Mesendoderm (in vitro differentiated cells): ENCODE measurements at regions not wholly inside any gene's neighbourhood (a gene's known extent, or its start where the extent isn't known, plus 50 kb on each side); places are given as distances from the start of the nearest gene placed in this dataset.

Source experiments
- DNase-seq: peaks from one replicate; pipeline ENCODE4 v3.0.0; 2013
- H2AK5ac ChIP-seq: 2 replicates; pipeline ENCODE4 v1.6.1; 2013; ENCODE audit warnings: low read length, inconsistent platforms
- H2BK120ac ChIP-seq: 2 replicates; pipeline ENCODE4 v1.6.1; 2013; ENCODE audit warnings: low read depth, mild to moderate bottlenecking, low read length, moderate library complexity, mixed read lengths
- H2BK15ac ChIP-seq: replicated peaks from 2 replicates; pipeline ENCODE4 v1.6.1; 2013; ENCODE audit warnings: low read depth, mild to moderate bottlenecking, moderate library complexity
- H2BK5ac ChIP-seq: 2 replicates; pipeline ENCODE4 v1.6.1; 2013; ENCODE audit warnings: low read length, inconsistent platforms
- H3K18ac ChIP-seq: 2 replicates; pipeline ENCODE4 v1.6.1; 2013; ENCODE audit warnings: mild to moderate bottlenecking, low read length, mixed read lengths
- H3K23ac ChIP-seq: one replicate; pipeline ENCODE4 v1.6.1; 2013; ENCODE audit warnings: low read length
- H3K27ac ChIP-seq: 2 replicates; pipeline ENCODE4 v1.5.1; 2013; ENCODE audit warnings: low read depth, mild to moderate bottlenecking, inconsistent platforms, low read length, moderate library complexity
- H3K27me3 ChIP-seq: 2 replicates; pipeline ENCODE4 v1.6.1; 2013; ENCODE audit warnings: low read length, control low read depth, mild to moderate bottlenecking, inconsistent platforms; ENCODE audit not compliant: insufficient read depth, poor library complexity
- H3K36me3 ChIP-seq: 2 replicates; pipeline ENCODE4 v1.6.1; 2013; ENCODE audit warnings: low read length, inconsistent platforms; ENCODE audit not compliant: control insufficient read depth, insufficient read depth
- H3K4ac ChIP-seq: one replicate; pipeline ENCODE4 v1.6.1; 2013; ENCODE audit warnings: low read depth, mild to moderate bottlenecking, low read length, moderate library complexity
- H3K4me1 ChIP-seq: 2 replicates; pipeline ENCODE4 v1.6.1; 2013; ENCODE audit warnings: low read depth, low read length, inconsistent platforms; ENCODE audit not compliant: control insufficient read depth
- H3K4me2 ChIP-seq: 2 replicates; pipeline ENCODE4 v1.6.1; 2013; ENCODE audit warnings: low read length
- H3K4me3 ChIP-seq: 2 replicates; pipeline ENCODE4 v1.5.1; 2013; ENCODE audit warnings: mild to moderate bottlenecking, low read length
- H3K56ac ChIP-seq: one replicate; pipeline ENCODE4 v1.6.1; 2013; ENCODE audit warnings: low read length
- H3K79me1 ChIP-seq: 2 replicates; pipeline ENCODE4 v1.6.1; 2013; ENCODE audit warnings: low read length, inconsistent platforms
- H3K79me2 ChIP-seq: 2 replicates; pipeline ENCODE4 v1.6.1; 2013; ENCODE audit warnings: mild to moderate bottlenecking, low read length; ENCODE audit not compliant: control insufficient read depth, insufficient read depth
- H3K9ac ChIP-seq: 2 replicates; pipeline ENCODE4 v1.6.1; 2013; ENCODE audit warnings: low read length, inconsistent platforms
- H4K5ac ChIP-seq: one replicate; pipeline ENCODE4 v1.6.1; 2013; ENCODE audit warnings: low read length
- H4K8ac ChIP-seq: one replicate; pipeline ENCODE4 v1.6.1; 2013; ENCODE audit warnings: low read depth, mild to moderate bottlenecking, control low read depth, low read length, moderate library complexity
- WGBS: extraction: QIAGEN DNeasy Blood & Tissue Kit; methylation state at CpG from one replicate; pipeline ENCODE4 v1.1.7; 2013; ENCODE audit warnings: low lambda C conversion rate, missing lambda C conversion rate; ENCODE audit not compliant: insufficient coverage; ENCODE audit errors: extremely low coverage; 5-methylcytosine and 5-hydroxymethylcytosine counted together

- Histone ChIP-seq H3K4me2 (no peak overlapping the region), H2AK5ac (no peak overlapping the region), H3K18ac (no peak overlapping the region), H3K79me2 (no peaks in the 10 kb centered on the region), H3K27ac (no peak overlapping the region), H2BK5ac (no peak overlapping the region), H3K36me3 (no peaks in the 10 kb centered on the region), H3K79me1 (no peaks in the 10 kb centered on the region), H3K23ac (no peak overlapping the region), H3K56ac (no peak overlapping the region), H3K27me3 (no peaks in the 10 kb centered on the region), H3K4me3 (no peak overlapping the region), H2BK15ac (no peak overlapping the region), H3K4ac (no peak overlapping the region), H4K5ac (no peak overlapping the region), H4K8ac (no peak overlapping the region), H3K9ac (no peak overlapping the region), H2BK120ac (no peak overlapping the region), H3K4me1 (no peaks in the 10 kb centered on the region)
- no peak for DNase-seq
- WGBS = no CpG with 5 or more reads among the region's 3 CpGs
Measured at GRCh38 chr6:96465321-96465903, 56.2 kb upstream of the UFL1 start.

GRCh38 chr6:96466147-96466863 lies 55.3 kb upstream of the UFL1 start:
- H3K27me3 ChIP-seq = no peaks in the 10 kb centered on the region
- H2BK15ac ChIP-seq = no peak overlapping the region
- H3K27ac ChIP-seq = no peak overlapping the region
- H4K8ac ChIP-seq = no peak overlapping the region
- H2BK5ac ChIP-seq = no peak overlapping the region
- no peak overlapping the region for H2AK5ac ChIP-seq
- H4K5ac ChIP-seq = no peak overlapping the region
- no peaks in the 10 kb centered on the region for H3K79me1 ChIP-seq
- no peak overlapping the region for H3K4me3 ChIP-seq
- no peaks in the 10 kb centered on the region for H3K4me1 ChIP-seq
- H3K36me3 ChIP-seq = no peaks in the 10 kb centered on the region
- H3K79me2 ChIP-seq = no peaks in the 10 kb centered on the region
- no peak overlapping the region for H3K56ac ChIP-seq
- no peak overlapping the region for H3K9ac ChIP-seq
- H3K23ac ChIP-seq = no peak overlapping the region
- no peak overlapping the region for H2BK120ac ChIP-seq
- WGBS = no CpG with 5 or more reads among the region's 2 CpGs
- no peak overlapping the region for H3K18ac ChIP-seq
- no peak for DNase-seq
- H3K4me2 ChIP-seq = no peak overlapping the region
- no peak overlapping the region for H3K4ac ChIP-seq

DNA sequence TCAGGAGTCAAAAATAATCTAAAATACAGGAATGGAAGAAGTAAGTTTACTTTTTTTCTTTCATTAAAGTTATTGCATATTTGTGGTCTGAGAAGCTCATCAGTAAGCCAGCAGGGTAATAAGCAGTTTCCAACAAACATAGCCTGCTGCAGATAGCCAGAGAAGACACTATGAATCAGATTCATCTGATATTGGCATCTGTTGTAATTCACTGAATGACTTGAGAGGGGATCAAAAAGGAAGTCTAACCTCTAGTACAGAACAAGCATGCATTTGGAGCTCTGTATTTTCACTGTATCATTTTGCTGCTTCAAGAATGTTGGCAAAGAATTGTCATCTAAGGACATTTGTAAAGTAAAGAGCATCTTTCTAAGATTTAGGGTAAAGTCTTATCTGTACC lies 53.8 kb upstream of the UFL1 start:
- H3K27ac ChIP-seq = no peak overlapping the region
- no peaks in the 10 kb centered on the region for H3K27me3 ChIP-seq
- H3K79me1 ChIP-seq = no peaks in the 10 kb centered on the region
- no peaks in the 10 kb centered on the region for H3K4me1 ChIP-seq
- no peaks in the 10 kb centered on the region for H3K36me3 ChIP-seq
- no peak overlapping the region for H3K4me2 ChIP-seq
- no peaks in the 10 kb centered on the region for H3K79me2 ChIP-seq
- no peak overlapping the region for H2BK15ac ChIP-seq
- H2AK5ac ChIP-seq = no peak overlapping the region
- no peak overlapping the region for H4K5ac ChIP-seq
- H3K4me3 ChIP-seq = no peak overlapping the region
- no peak for DNase-seq
- no peak overlapping the region for H4K8ac ChIP-seq
- H2BK5ac ChIP-seq = no peak overlapping the region
- no peak overlapping the region for H3K56ac ChIP-seq
- H3K9ac ChIP-seq = no peak overlapping the region
- H3K18ac ChIP-seq = no peak overlapping the region
- H3K4ac ChIP-seq = no peak overlapping the region
- H3K23ac ChIP-seq = no peak overlapping the region
- H2BK120ac ChIP-seq = no peak overlapping the region

- no peak overlapping the region for H3K4me3 ChIP-seq
- no CpG with 5 or more reads among the region's 3 CpGs for WGBS
Measured at GRCh38 chr6:96468281-96468680, 53.3 kb upstream of the UFL1 start.

GRCh38 chr6:96468681-96469224 lies 52.9 kb upstream of the UFL1 start:
- H4K5ac ChIP-seq = no peak overlapping the region
- no peak overlapping the region for H3K18ac ChIP-seq
- no peaks in the 10 kb centered on the region for H3K4me1 ChIP-seq
- H3K79me1 ChIP-seq = no peaks in the 10 kb centered on the region
- no peak overlapping the region for H2BK120ac ChIP-seq
- H3K56ac ChIP-seq = no peak overlapping the region
- no peak overlapping the region for H2BK5ac ChIP-seq
- no peak overlapping the region for H2BK15ac ChIP-seq
- no peak for DNase-seq
- H3K79me2 ChIP-seq = no peaks in the 10 kb centered on the region
- no peak overlapping the region for H3K4ac ChIP-seq
- no peak overlapping the region for H3K27ac ChIP-seq
- no peaks in the 10 kb centered on the region for H3K27me3 ChIP-seq
- H3K4me2 ChIP-seq = no peak overlapping the region
- no peak overlapping the region for H4K8ac ChIP-seq
- no peak overlapping the region for H3K23ac ChIP-seq
- no peaks in the 10 kb centered on the region for H3K36me3 ChIP-seq
- H3K9ac ChIP-seq = no peak overlapping the region
- no peak overlapping the region for H2AK5ac ChIP-seq
- no peak overlapping the region for H3K4me3 ChIP-seq
- no CpG with 5 or more reads among the region's 2 CpGs for WGBS

More at GRCh38 chr6:96468281-96468680, 53.3 kb upstream of the UFL1 start:
- Histone ChIP-seq H2BK15ac (no peak overlapping the region), H3K79me1 (no peaks in the 10 kb centered on the region), H3K4me1 (no peaks in the 10 kb centered on the region), H3K4ac (no peak overlapping the region), H3K4me2 (no peak overlapping the region), H2AK5ac (no peak overlapping the region), H3K56ac (no peak overlapping the region), H3K23ac (no peak overlapping the region), H4K5ac (no peak overlapping the region), H3K27ac (no peak overlapping the region), H2BK120ac (no peak overlapping the region), H3K18ac (no peak overlapping the region), H3K79me2 (no peaks in the 10 kb centered on the region), H3K9ac (no peak overlapping the region), H4K8ac (no peak overlapping the region), H3K36me3 (no peaks in the 10 kb centered on the region), H2BK5ac (no peak overlapping the region), H3K27me3 (no peaks in the 10 kb centered on the region)
- no peak for DNase-seq
